Thymus (tissue), 11 donors: ENCODE measurements at regions not wholly inside any gene's neighbourhood (a gene's known extent, or its start where the extent isn't known, plus 50 kb on each side); places are given as distances from the start of the nearest gene placed in this dataset.

Source experiments
- DNase-seq, 9 donors: peaks; one replicate each; pipeline ENCODE4 v3.0.0-alpha.2; 2013; ENCODE audit warnings: low spot score in 9 of 9, low read depth in 6 of 9, missing footprints in 1 of 9
- H3K27ac ChIP-seq, 2 donors: one replicate each; pipeline ENCODE4 v1.5.1; 2013; ENCODE audit warnings: control low read depth in 1 of 2, low read depth in 1 of 2, low read length in 1 of 2, mild to moderate bottlenecking in 1 of 2, moderate library complexity in 1 of 2
- H3K27me3 ChIP-seq, 2 donors: one replicate each; pipeline ENCODE4 v1.5.1; 2013; ENCODE audit warnings: low read length in 1 of 2; ENCODE audit not compliant: control insufficient read depth in 2 of 2, insufficient read depth in 1 of 2
- H3K36me3 ChIP-seq, 2 donors: one replicate each; pipeline ENCODE4 v1.5.1; 2013; ENCODE audit warnings: low read length in 1 of 2, mild to moderate bottlenecking in 1 of 2, moderate library complexity in 1 of 2; ENCODE audit not compliant: control insufficient read depth in 2 of 2, insufficient read depth in 2 of 2
- H3K4me1 ChIP-seq, 2 donors: one replicate each; pipeline ENCODE4 v1.5.1; 2013; ENCODE audit warnings: low read length in 2 of 2; ENCODE audit not compliant: control insufficient read depth in 2 of 2, insufficient read depth in 2 of 2
- H3K4me3 ChIP-seq, 2 donors: one replicate each; pipeline ENCODE4 v1.5.1; 2013; ENCODE audit warnings: low read length in 2 of 2, control low read depth in 1 of 2, mild to moderate bottlenecking in 1 of 2
- H3K9me3 ChIP-seq, 2 donors: one replicate each; pipeline ENCODE4 v1.5.1; 2013; ENCODE audit warnings: low read length in 1 of 2, mild to moderate bottlenecking in 1 of 2; ENCODE audit not compliant: control insufficient read depth in 2 of 2, insufficient read depth in 1 of 2
- WGBS: extraction: QIAGEN DNeasy Blood & Tissue Kit; methylation state at CpG from one replicate; pipeline ENCODE4 v1.1.7; 2013; 5-methylcytosine and 5-hydroxymethylcytosine counted together
- donor health status: healthy.

DNA sequence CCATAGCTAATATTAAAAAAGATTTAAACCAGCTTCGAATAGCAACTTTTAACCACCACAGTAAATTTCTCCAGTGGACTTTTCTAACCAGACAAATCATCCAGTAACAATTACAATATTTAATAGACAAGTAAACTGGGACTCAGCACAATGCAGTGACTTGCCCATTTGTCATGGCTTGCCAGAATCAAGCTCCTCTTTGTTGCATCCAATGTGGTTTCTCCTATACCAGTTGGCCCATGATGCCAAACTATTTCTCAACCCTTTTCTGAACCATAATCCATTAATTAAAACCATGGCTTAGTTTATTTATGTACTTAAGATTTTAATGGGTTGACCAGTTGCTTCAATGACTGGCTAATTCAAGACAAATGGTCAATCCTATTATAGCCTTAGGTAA lies 64.4 kb downstream of the DIO2 start:
- WGBS: 81% methylated on average over 1 of the region's 1 CpG
- H3K9me3 ChIP-seq: no peaks in the 10 kb centered on the region
- no peak for DNase-seq
- H3K27ac ChIP-seq: no peak overlapping the region
- no peaks in the 10 kb centered on the region for H3K4me1 ChIP-seq
- no peak overlapping the region for H3K4me3 ChIP-seq
- H3K36me3 ChIP-seq: no peaks in the 10 kb centered on the region
- no peaks in the 10 kb centered on the region for H3K27me3 ChIP-seq

DNA sequence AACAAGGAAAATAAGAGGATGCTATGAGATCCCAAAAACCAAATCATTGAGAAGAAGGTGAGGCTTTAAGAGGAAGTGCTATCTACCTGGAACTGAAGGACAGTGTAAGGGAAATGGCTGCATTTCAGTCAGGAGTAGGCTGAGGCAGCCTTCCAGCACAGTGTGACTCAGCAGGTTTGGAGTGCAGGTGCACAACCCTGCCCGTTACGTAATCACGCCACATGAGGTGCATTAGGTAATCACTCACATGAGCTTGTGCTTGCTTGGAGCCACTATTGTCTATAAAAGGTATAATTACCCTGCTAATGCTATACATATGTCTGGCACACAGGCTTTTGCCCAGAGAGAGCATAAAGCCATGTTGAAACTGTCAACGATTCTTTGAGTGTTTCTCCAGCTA lies 74.9 kb downstream of the DIO2 start:
- Histone ChIP-seq H3K9me3 (peaks cover 0 to 1% of the 10 kb centered on the region in 2 donors), H3K27ac (no peak overlapping the region), H3K27me3 (no peaks in the 10 kb centered on the region), H3K4me3 (no peak overlapping the region), H3K4me1 (no peaks in the 10 kb centered on the region), H3K36me3 (no peaks in the 10 kb centered on the region)
- peak in 1 of 9 donors; percentile 15 for DNase-seq
- WGBS: 99% methylated on average over 4 of the region's 4 CpGs

DNA sequence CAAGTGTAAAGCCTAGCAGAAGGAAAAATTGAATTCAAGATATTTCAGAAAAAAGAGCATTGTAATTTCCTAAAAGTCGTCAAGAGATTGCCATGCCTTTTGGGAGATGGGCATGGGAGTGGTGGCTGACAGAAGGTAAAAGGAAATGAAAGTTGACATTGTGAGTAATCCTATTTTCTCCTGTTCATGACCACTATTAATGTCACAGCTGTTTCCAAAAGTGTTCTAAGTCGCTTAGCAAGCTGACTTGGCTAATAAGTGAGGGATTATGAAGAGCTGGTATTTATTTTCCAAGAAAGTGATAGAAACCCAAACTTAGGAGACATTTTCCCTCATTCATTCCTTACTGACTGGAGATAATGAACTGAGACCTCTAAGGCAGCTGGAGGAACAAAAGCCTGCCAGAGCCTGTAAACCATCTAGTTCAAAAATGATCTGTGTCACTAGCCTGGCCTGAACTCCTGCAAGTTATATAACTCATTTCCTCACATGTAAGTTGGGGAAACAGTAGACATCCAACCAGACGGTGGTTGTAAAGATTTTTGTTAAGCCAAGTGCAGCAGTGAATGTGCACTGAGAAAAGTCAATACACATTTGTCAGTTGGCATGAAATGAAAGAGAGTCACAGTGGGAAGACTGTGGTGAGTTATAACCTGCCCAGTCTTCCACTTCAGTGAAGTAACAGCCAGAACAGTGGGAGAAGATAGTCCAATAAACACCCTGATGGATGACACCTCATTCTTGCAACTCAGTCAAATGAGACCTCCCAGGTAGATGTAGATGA lies 75.8 kb downstream of the DIO2 start:
- Histone ChIP-seq H3K4me3 (no peak overlapping the region), H3K4me1 (no peaks in the 10 kb centered on the region), H3K27me3 (no peaks in the 10 kb centered on the region), H3K36me3 (no peaks in the 10 kb centered on the region), H3K27ac (no peak overlapping the region), H3K9me3 (peaks cover 0 to 1% of the 10 kb centered on the region in 2 donors)
- 81% methylated on average over 3 of the region's 3 CpGs for WGBS
- DNase-seq: no peak

DNA sequence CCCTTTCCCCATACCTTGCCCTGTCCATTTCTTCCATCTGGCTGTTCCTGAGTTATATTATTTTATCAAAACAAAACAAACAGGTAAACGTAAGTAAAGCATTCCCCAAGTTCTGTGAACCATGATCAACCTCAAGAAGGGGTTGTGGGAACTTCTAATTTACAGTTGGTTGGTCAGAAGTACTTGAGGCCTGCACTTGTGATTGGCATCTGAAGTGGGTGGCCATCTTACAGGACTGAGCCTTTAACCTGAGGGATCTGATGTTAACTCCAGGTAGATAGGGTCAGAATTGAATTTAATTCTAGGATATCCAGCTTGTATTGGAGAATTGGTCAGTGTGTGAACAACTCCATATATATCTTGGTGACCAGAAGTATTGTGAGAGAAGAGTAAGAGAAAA lies 77.0 kb downstream of the DIO2 start:
- Histone ChIP-seq H3K36me3 (no peaks in the 10 kb centered on the region), H3K4me3 (no peak overlapping the region), H3K27ac (no peak overlapping the region), H3K27me3 (no peaks in the 10 kb centered on the region), H3K9me3 (peaks cover 0 to 1% of the 10 kb centered on the region in 2 donors), H3K4me1 (no peaks in the 10 kb centered on the region)
- WGBS: 77% methylated on average over 1 of the region's 1 CpG
- no peak for DNase-seq

DNA sequence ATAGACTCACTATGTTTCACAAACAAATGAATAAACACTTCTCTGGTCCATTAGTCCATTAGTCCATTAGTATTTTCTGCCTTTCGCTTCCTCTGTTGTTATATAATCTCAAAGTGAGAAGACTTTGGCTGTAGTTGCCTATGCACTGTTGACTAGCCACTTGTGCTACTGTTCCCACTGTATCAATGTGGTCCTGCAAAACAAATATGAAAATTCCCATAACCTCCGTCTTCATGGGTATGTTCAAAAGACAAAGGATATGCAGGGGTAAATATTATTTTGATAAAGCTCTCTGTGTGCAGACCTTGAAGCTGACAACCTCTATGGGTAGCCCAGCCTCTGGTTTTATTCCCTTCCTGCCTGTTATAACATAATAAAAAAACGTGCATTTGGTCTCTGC lies 77.8 kb downstream of the DIO2 start:
- peaks cover 0 to 1% of the 10 kb centered on the region in 2 donors for H3K9me3 ChIP-seq
- H3K27ac ChIP-seq: no peak overlapping the region
- DNase-seq: no peak
- no peaks in the 10 kb centered on the region for H3K36me3 ChIP-seq
- 83% methylated on average over 3 of the region's 3 CpGs for WGBS
- H3K27me3 ChIP-seq: no peaks in the 10 kb centered on the region
- no peak overlapping the region for H3K4me3 ChIP-seq
- H3K4me1 ChIP-seq: no peaks in the 10 kb centered on the region

GRCh38 chr14:80127466-80127865 lies 83.8 kb downstream of the DIO2 start:
- H3K9me3 ChIP-seq: peaks cover 0 to 11% of the 10 kb centered on the region in 2 donors
- no peak overlapping the region for H3K27ac ChIP-seq
- DNase-seq: no peak
- no peaks in the 10 kb centered on the region for H3K36me3 ChIP-seq
- no peak overlapping the region for H3K4me3 ChIP-seq
- H3K27me3 ChIP-seq: no peaks in the 10 kb centered on the region
- H3K4me1 ChIP-seq: no peaks in the 10 kb centered on the region

GRCh38 chr14:80124794-80125193 lies 86.5 kb downstream of the DIO2 start:
- H3K4me3 ChIP-seq: no peak overlapping the region
- H3K27ac ChIP-seq: no peak overlapping the region
- peaks cover 0 to 11% of the 10 kb centered on the region in 2 donors for H3K9me3 ChIP-seq
- 91% methylated on average over 3 of the region's 3 CpGs for WGBS
- H3K36me3 ChIP-seq: no peaks in the 10 kb centered on the region
- no peaks in the 10 kb centered on the region for H3K4me1 ChIP-seq
- H3K27me3 ChIP-seq: no peaks in the 10 kb centered on the region
- DNase-seq: no peak

GRCh38 chr14:80117876-80118275 lies 93.4 kb downstream of the DIO2 start:
- no peak overlapping the region for H3K4me3 ChIP-seq
- no peaks in the 10 kb centered on the region for H3K4me1 ChIP-seq
- peaks cover 0 to 2% of the 10 kb centered on the region in 2 donors for H3K9me3 ChIP-seq
- no peaks in the 10 kb centered on the region for H3K27me3 ChIP-seq
- no peak for DNase-seq
- 85% methylated on average over 1 of the region's 1 CpG for WGBS
- no peak overlapping the region for H3K27ac ChIP-seq
- no peaks in the 10 kb centered on the region for H3K36me3 ChIP-seq

GRCh38 chr14:80116157-80116556 lies 95.1 kb downstream of the DIO2 start:
- no peaks in the 10 kb centered on the region for H3K9me3 ChIP-seq
- 78% methylated on average over 2 of the region's 2 CpGs for WGBS
- no peaks in the 10 kb centered on the region for H3K36me3 ChIP-seq
- no peak overlapping the region for H3K4me3 ChIP-seq
- no peak overlapping the region for H3K27ac ChIP-seq
- DNase-seq: no peak
- H3K27me3 ChIP-seq: no peaks in the 10 kb centered on the region
- H3K4me1 ChIP-seq: no peaks in the 10 kb centered on the region
